GM21447 (cell line): ENCODE measurements at regions not wholly inside any gene's neighbourhood (a gene's known extent, or its start where the extent isn't known, plus 50 kb on each side); places are given as distances from the start of the nearest gene placed in this dataset.
"Not testable (repeated sequence)": the region's sequence is repeated elsewhere in the genome, so short reads cannot be mapped to it uniquely, and the experiment has no call there.

Experiments used
- ATAC-seq: cut with Tn5 transposase; IDR thresholded peaks from one replicate; pipeline ENCODE4 v1.9.1; 2021; ENCODE audit not compliant: unreplicated experiment

DNA sequence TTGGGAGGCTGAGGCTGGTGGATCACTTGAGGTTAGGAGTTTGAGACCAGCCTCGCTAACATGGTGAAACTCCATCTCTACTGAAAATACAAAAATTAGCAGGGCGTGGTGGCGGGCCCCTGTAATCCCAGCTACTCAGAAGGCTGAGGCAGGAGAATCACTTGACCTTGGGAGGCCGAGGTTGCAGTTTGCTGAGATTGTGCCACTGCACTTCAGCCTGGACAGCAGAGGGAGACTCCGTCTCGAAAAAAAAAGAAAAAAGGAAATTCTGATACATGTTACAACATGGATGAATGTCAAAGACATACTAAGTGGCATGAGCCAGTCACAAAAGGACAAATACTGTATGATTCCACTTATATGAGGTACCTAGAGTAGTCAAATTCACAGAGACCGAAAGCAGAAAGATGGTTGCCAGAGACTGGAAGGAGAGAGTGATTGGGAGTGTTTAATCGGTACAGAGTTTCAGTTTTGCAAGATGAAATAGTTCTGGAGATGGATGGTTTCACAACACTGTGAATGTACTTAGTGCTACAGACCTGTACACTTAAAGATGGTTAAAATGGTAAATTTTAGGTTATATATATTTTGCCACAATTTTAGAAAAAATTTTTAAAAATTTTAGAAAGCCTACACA lies 92.3 kb downstream of the BLID start:
- no peak for ATAC-seq

DNA sequence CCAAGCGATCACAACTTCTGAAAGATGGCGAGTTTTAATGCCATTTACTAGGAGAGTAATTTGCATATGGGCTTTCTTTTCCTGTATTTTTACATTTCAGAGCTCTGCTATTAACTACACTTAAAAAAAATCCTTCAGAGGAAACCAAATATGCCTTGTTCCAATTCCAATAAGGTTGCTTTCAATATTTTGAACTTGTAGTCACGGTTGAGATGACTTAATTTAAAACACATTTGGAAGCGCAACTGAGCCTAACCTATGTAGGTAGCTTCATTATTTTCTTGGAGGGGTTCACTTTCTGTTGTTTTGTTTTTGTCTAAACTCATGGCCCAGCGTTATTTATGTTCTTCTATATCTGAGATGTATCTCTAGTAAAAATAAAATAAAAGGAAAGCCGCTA lies 93.4 kb downstream of the BLID start:
- no peak for ATAC-seq

- ATAC-seq, result no peak
Measured at GRCh38 chr11:122020902-122021301, 95.1 kb downstream of the BLID start.

- no peak for ATAC-seq
Measured at GRCh38 chr11:122019908-122020694, 95.9 kb downstream of the BLID start.

GRCh38 chr11:122007601-122008071 lies 108.4 kb downstream of the BLID start:
- no peak for ATAC-seq

DNA sequence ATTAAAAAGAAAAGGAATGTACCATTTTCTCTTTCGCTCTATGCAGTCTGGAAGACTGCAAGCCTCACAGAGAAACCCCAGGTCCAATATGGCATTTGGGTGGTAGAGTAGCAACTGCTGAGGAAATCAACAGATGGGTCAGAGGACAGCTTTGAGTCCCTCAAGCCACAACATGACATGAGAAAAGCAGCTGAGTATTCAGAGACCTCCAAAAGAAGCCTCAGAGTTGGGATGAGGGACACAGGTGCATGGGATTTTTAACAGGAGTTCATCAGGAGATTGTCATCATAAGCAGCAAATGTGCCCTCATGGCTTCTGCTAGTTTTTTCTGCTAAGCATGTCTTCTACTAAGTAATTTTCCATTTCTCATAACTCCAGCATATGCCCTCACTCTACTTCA lies 111.6 kb downstream of the BLID start:
- no peak for ATAC-seq

DNA sequence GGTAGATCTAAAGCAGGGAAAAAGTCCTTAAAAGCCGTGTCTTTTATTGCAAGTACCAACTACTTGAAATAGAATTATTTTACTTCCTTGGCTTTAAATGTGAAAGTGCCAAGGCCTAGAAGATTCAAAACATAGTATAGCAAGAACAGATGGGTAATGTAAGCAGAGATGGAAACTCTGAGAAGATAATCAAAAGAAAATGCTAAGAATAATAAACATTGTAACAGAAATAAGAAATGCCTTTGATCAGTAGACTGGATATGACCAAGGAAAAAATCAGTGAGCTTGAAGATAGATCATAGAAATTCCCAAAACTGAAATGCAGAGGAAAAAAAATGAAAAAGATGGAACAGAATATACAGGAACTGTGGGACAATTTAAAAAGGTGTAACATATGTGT lies 113.1 kb downstream of the BLID start:
- no peak for ATAC-seq

- no peak for ATAC-seq
Measured at GRCh38 chr11:122002047-122002446, 114.0 kb downstream of the BLID start.

GRCh38 chr11:121999651-122000050 lies 116.4 kb downstream of the BLID start:
- ATAC-seq, result no peak

DNA sequence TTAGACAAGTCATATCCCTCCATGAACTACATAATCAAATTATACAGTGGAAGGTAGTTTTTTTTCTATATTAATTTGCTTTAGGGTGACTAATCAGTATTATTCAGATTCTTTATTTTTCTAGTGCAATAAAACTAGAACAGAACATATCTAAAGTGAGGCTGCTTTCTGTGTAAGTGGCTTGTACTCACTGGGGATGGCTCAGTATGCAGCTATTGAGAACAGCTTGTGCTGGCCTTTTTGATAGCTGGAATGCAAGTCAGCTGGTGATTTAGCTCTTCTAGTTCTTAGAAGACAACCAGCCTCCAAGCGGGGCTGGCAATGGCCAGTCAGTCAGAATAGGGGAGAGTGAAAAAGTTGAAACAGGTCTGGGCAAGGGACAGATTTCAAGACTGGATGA lies 119.4 kb downstream of the BLID start:
- ATAC-seq, result no peak

DNA sequence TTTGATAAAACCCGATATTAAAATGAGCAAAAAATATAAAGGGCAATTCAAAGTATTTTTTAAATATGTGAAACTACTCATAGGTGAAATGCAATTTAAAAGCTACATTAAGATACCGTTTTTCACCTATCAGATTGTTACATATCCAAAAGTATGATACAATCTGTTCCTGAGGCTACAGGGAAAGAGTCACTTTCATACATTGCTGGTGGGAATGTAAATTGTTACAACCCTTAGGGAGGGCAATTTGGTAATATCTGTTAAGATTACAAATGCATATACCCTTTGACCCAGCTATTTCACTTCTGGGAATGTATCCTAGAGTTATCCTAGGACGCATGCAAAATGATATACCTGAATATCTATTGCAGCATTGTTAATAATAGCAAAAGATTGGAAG lies 132.1 kb downstream of the BLID start:
- no peak for ATAC-seq

GRCh38 chr11:121977914-121978313 lies 138.1 kb downstream of the BLID start:
- not testable (repeated sequence) for ATAC-seq

DNA sequence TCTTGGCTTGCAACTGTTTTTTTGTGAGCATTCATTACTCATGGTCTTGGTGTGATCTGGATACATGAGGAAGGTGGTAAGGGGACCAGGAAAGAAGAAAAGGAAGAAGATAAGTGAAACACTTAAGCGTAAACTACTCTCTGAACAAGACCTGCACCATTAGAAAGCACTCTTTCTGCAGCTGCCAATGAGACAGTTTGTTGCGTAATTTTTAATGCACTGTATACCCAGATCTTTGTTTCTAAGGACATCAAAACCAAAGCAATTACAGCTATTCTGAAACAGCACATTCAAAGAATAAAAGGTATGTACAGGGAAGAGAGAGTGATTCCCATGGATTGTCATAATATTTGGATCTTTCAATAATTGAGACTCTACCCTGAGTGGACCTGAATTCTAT lies 147.4 kb downstream of the BLID start:
- no peak for ATAC-seq

GRCh38 chr11:121967131-121967704 lies 148.8 kb downstream of the BLID start:
- no peak for ATAC-seq

GRCh38 chr11:121965330-121965729 lies 150.7 kb downstream of the BLID start:
- no peak for ATAC-seq

DNA sequence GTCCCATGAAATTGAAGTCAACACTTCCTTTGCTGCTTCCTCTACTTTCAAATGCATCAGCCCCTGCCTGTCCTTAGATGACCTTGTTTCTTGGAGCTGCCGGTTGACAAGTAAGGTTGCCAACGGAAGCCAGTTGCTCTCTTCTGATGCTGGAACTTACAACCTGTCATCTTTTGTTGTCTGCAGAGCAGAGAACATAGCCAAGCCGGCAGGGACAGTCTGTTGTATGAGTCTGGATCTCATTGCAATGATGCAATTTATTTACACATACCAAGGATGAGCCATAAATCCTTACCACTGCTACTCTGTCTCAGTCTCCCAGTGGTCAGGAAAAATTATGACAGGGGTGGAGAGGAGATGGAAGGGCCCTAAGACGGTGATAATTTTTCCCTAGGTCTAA lies 151.4 kb downstream of the BLID start:
- no peak for ATAC-seq

DNA sequence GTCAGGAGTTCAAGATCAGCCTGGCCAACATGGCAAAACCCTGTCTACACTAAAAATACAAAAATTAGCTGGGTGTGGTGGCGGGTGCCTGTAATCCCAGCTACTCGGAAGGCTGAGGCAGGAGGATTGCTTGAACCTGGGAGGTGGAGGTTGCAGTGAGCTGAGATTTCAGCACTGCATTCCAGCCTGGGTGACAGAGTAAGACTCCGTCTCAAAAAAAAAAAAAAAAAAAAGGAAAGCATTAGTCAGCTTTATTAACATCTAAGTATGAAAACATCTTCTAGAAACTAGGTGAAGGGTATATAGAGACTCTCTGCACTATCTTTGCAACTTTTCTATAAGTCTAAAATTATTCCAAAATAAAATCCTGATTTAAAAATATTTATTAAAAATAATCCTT lies 152.2 kb downstream of the BLID start:
- ATAC-seq, result not testable (repeated sequence)

- no peak for ATAC-seq
Measured at GRCh38 chr11:121961321-121961801, 154.7 kb downstream of the BLID start.

DNA sequence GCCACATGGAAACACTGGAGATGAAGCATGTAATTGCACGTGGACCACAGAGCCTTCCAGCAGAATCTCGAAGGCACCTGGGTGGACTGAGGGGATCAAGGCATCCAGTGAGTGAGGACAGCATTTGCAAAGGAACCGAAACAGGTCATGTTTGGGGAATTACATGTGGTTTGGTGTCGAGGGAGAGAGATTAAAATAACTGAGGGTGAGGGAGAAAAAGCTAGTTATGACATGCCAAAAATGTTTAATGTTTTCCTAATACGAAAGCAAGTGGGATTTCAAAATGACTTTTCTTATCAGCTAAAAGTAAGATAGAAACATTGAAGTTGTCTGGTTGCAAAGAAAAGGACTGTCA lies 157.1 kb downstream of the BLID start:
- ATAC-seq, result no peak

DNA sequence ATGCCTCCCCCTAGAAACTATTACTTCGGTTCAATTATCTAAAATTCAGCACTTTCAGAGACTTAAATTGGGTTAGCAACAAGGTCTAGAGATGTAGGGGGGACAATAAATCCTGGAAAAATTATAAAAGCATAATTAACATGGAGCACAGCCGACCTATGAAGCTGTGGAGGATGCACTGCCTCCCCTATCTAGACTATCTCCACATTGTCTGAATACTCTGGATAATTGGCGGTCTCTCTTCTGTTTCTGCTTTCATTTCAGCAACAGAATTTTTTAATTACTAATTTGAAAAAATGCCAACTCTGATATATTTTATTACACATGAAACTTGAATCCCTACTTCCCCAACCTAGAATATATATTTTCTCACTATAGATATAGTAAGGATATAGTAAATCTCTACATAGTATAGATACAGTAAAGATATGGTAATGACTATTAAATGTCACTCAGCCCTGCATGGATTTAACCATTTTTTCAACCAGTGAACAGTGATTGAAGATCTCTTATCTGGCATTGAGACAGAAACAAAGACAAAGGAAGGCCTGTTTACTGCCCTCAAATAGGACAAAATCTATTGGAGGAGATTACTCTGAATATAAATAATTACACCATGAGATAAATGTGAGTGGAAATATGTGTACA lies 157.6 kb downstream of the BLID start:
- no peak for ATAC-seq

DNA sequence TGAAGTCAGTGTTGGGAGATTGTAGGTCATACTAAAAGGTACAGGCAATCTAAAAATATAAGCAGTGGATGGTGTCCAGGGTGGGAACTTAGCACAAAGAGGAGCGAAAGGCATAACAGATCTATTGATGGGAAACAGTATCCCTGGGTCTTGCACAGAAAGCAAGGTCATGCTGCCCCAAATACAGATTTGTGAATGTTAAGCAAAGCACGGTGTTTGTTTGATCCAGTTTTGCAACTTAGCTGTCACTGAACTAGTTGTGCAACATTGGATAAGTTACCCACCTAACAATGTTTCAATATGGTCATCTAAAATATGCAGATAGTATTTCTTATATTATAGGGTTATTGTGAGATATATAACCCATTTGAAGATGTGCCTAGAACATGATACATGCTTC lies 162.9 kb downstream of the BLID start:
- no peak for ATAC-seq

DNA sequence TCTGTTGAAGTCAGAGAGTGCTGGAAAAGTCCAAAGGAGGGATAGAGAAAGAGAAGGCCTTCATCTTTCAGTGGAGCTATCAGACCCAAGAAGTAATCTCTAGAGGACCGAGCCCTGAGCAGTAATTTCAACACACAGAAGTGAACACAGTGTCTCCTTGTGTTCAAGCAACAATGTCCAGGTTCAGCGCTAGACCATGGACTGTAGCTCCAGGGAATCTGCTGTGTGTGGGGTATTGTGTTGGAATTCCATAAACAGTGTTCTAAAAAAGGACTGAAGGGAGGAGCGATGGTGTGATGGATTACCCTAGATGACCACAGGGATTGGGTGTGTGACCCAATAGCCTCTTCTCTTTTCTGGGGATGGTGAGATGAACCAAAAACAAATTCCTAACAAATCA lies 165.9 kb downstream of the BLID start:
- ATAC-seq, result no peak
